ENCODE measurements at regions not wholly inside any gene's neighbourhood (a gene's known extent, or its start where the extent isn't known, plus 50 kb on each side); places are given as distances from the start of the nearest gene placed in this dataset.

GRCh38 chr18:73613706-73614340 is 533.8 kb downstream of the FBXO15 start:
- Histone ChIP-seq H3K27me3 (ENCODE audit: control insufficient read depth, insufficient read depth, low read length) (no peaks in the 10 kb centered on the region), H3K4me2 (ENCODE audit: extremely low read depth, insufficient read depth, low read length) (no peak overlapping the region), H3K27ac (ENCODE audit: insufficient read depth, low read length) (no peak overlapping the region), H3K4me3 (replicated peaks in 1 of 4; ENCODE audit: control extremely low read depth in 1 of 4, insufficient read depth in 1 of 4, low read depth in 3 of 4, low read length in 4 of 4) (no peak overlapping the region), H3K4me1 (ENCODE audit: control insufficient read depth, extremely low read depth, insufficient read depth, low read length) (peaks cover 5% of the 10 kb centered on the region), H4K20me1 (ENCODE audit: control insufficient read depth, extremely low read depth, insufficient read depth, low read length) (no peaks in the 10 kb centered on the region), H3K79me2 (ENCODE audit: control insufficient read depth, insufficient read depth, low read length) (no peaks in the 10 kb centered on the region), H3K36me3 (ENCODE audit: control insufficient read depth, insufficient read depth, low read length) (no peaks in the 10 kb centered on the region), H3K9ac (ENCODE audit: insufficient read depth, low read length) (no peak overlapping the region), H2AFZ (ENCODE audit: low read length) (no peak overlapping the region), H3K9me3 (ENCODE audit: control insufficient read depth, insufficient read depth, low read depth, low read length) (no peaks in the 10 kb centered on the region)
- TF ChIP-seq CTCF (conservative IDR thresholded peaks at IDR 0.05 in 1 of 2, IDR thresholded peaks at IDR 0.05 in 1 of 2; ENCODE audit: low read depth in 1 of 2, low read length in 2 of 2), result no peak
- no peak for TF ChIP-seq EZH2 (IDR thresholded peaks at IDR 0.05; ENCODE audit: low read length, missing control alignments)
- DNase-seq (ENCODE audit: low read depth in 2 of 2), result peak; percentile 42 to 58

GRCh38 chr18:73597832-73598615 is 549.6 kb downstream of the FBXO15 start:
- no peaks in the 10 kb centered on the region for H3K36me3 ChIP-seq (ENCODE audit: control insufficient read depth, insufficient read depth, low read length)
- no peaks in the 10 kb centered on the region for H3K9me3 ChIP-seq (ENCODE audit: control insufficient read depth, insufficient read depth, low read depth, low read length)
- no peak overlapping the region for H3K4me3 ChIP-seq (replicated peaks in 1 of 4; ENCODE audit: control extremely low read depth in 1 of 4, insufficient read depth in 1 of 4, low read depth in 3 of 4, low read length in 4 of 4)
- no peak overlapping the region for H3K4me2 ChIP-seq (ENCODE audit: extremely low read depth, insufficient read depth, low read length)
- no peak for DNase-seq (ENCODE audit: low read depth in 2 of 2)
- no peak overlapping the region for H2AFZ ChIP-seq (ENCODE audit: low read length)
- no peak for TF ChIP-seq EZH2 (IDR thresholded peaks at IDR 0.05; ENCODE audit: low read length, missing control alignments)
- TF ChIP-seq CTCF (conservative IDR thresholded peaks at IDR 0.05 in 1 of 2, IDR thresholded peaks at IDR 0.05 in 1 of 2; ENCODE audit: low read depth in 1 of 2, low read length in 2 of 2), result no peak
- no peak overlapping the region for H3K9ac ChIP-seq (ENCODE audit: insufficient read depth, low read length)
- H3K27ac ChIP-seq (ENCODE audit: insufficient read depth, low read length), result no peak overlapping the region
- H3K79me2 ChIP-seq (ENCODE audit: control insufficient read depth, insufficient read depth, low read length), result no peaks in the 10 kb centered on the region
- H4K20me1 ChIP-seq (ENCODE audit: control insufficient read depth, extremely low read depth, insufficient read depth, low read length), result no peaks in the 10 kb centered on the region
- no peaks in the 10 kb centered on the region for H3K27me3 ChIP-seq (ENCODE audit: control insufficient read depth, insufficient read depth, low read length)
- H3K4me1 ChIP-seq (ENCODE audit: control insufficient read depth, extremely low read depth, insufficient read depth, low read length), result no peaks in the 10 kb centered on the region

- DNase-seq (ENCODE audit: low read depth in 2 of 2), result peak; percentile 3 to 50
- H4K20me1 ChIP-seq (ENCODE audit: control insufficient read depth, extremely low read depth, insufficient read depth, low read length), result no peaks in the 10 kb centered on the region
- no peaks in the 10 kb centered on the region for H3K4me1 ChIP-seq (ENCODE audit: control insufficient read depth, extremely low read depth, insufficient read depth, low read length)
- no peak overlapping the region for H3K27ac ChIP-seq (ENCODE audit: insufficient read depth, low read length)
- no peaks in the 10 kb centered on the region for H3K9me3 ChIP-seq (ENCODE audit: control insufficient read depth, insufficient read depth, low read depth, low read length)
- H3K27me3 ChIP-seq (ENCODE audit: control insufficient read depth, insufficient read depth, low read length), result no peaks in the 10 kb centered on the region
- H3K4me2 ChIP-seq (ENCODE audit: extremely low read depth, insufficient read depth, low read length), result no peak overlapping the region
- TF ChIP-seq EZH2 (IDR thresholded peaks at IDR 0.05; ENCODE audit: low read length, missing control alignments) (no peak), CTCF (conservative IDR thresholded peaks at IDR 0.05 in 1 of 2, IDR thresholded peaks at IDR 0.05 in 1 of 2; ENCODE audit: low read depth in 1 of 2, low read length in 2 of 2) (no peak)
- H3K36me3 ChIP-seq (ENCODE audit: control insufficient read depth, insufficient read depth, low read length), result no peaks in the 10 kb centered on the region
- H3K4me3 ChIP-seq (replicated peaks in 1 of 4; ENCODE audit: control extremely low read depth in 1 of 4, insufficient read depth in 1 of 4, low read depth in 3 of 4, low read length in 4 of 4), result no peak overlapping the region
- H3K79me2 ChIP-seq (ENCODE audit: control insufficient read depth, insufficient read depth, low read length), result no peaks in the 10 kb centered on the region
- no peak overlapping the region for H2AFZ ChIP-seq (ENCODE audit: low read length)
- no peak overlapping the region for H3K9ac ChIP-seq (ENCODE audit: insufficient read depth, low read length)
Measured at GRCh38 chr18:73594749-73595148, 552.9 kb downstream of the FBXO15 start.

All from fibroblast of lung (primary cell).